AG04450 (cell line): ENCODE measurements at regions not wholly inside any gene's neighbourhood (a gene's known extent, or its start where the extent isn't known, plus 50 kb on each side); places are given as distances from the start of the nearest gene placed in this dataset.

Experiments used
- CTCF ChIA-PET: fragments of 300-600, 350-600 bp; formaldehyde crosslinking; extraction: SDS; loops from one replicate; lab custom pipeline; 2022; ENCODE audit warnings: antibody characterized with exemption, inconsistent platforms; lab: Charles Lee
- POLR2A ChIA-PET: fragments of 350-600 bp; formaldehyde crosslinking; extraction: SDS; loops from one replicate; lab custom pipeline; 2021; ENCODE audit warnings: antibody characterized with exemption, inconsistent platforms; lab: Yijun Ruan, JAX
- DNase-seq: peaks from one replicate; pipeline ENCODE4 v3.0.0-alpha.2; 2011; ENCODE audit warnings: low read depth, low spot score
- H3K27ac ChIP-seq: one replicate; pipeline ENCODE4 v1.5.1; 2012; ENCODE audit warnings: low read depth, low read length, control low read depth
- H3K27me3 ChIP-seq: one replicate; pipeline ENCODE4 v1.6.0; 2012; ENCODE audit warnings: low read length; ENCODE audit not compliant: control insufficient read depth, insufficient read depth
- H3K4me3 ChIP-seq: 2 replicates; pipeline ENCODE4 v1.5.1; 2011; ENCODE audit warnings: mild to moderate bottlenecking, low read depth, low read length, control low read depth
- H3K9me3 ChIP-seq: 2 replicates; pipeline ENCODE4 v1.5.1; 2012; ENCODE audit warnings: low read length; ENCODE audit not compliant: control insufficient read depth, insufficient read depth
- CTCF ChIP-seq: IDR thresholded peaks from 2 replicates; pipeline ENCODE4 v1.5.1; 2011; ENCODE audit warnings: low read depth, low read length, control low read depth, inconsistent platforms

- H3K27me3 ChIP-seq = no peaks in the 10 kb centered on the region
- POLR2A ChIA-PET = no interaction called here
These were observed 1392.8 kb downstream of the BRD1 start for GRCh38 chr22:48434868-48435250.

GRCh38 chr22:48434156-48434867 lies 1393.4 kb downstream of the BRD1 start:
- peaks cover 88% of the 10 kb centered on the region for H3K9me3 ChIP-seq
- ChIA-PET CTCF (no interaction called here), POLR2A (no interaction called here)
- H3K27me3 ChIP-seq = no peaks in the 10 kb centered on the region
- no peak overlapping the region for H3K27ac ChIP-seq
- TF ChIP-seq CTCF = no peak
- DNase-seq = no peak
- no peak overlapping the region for H3K4me3 ChIP-seq

More at GRCh38 chr22:48434868-48435250, 1392.8 kb downstream of the BRD1 start:
- no peak overlapping the region for H3K27ac ChIP-seq
- CTCF ChIA-PET = no interaction called here
- no peak for TF ChIP-seq CTCF
- no peak overlapping the region for H3K4me3 ChIP-seq
- H3K9me3 ChIP-seq = peaks cover 88% of the 10 kb centered on the region
- no peak for DNase-seq

- no peak overlapping the region for H3K4me3 ChIP-seq
- DNase-seq = no peak
- no peaks in the 10 kb centered on the region for H3K27me3 ChIP-seq
- no peak overlapping the region for H3K27ac ChIP-seq
- ChIA-PET POLR2A (no interaction called here), CTCF (no interaction called here)
- peaks cover 89% of the 10 kb centered on the region for H3K9me3 ChIP-seq
- no peak for TF ChIP-seq CTCF
These were observed 1394.0 kb downstream of the BRD1 start for GRCh38 chr22:48433647-48434046.

GRCh38 chr22:48432781-48433518 lies 1394.7 kb downstream of the BRD1 start:
- H3K27ac ChIP-seq = no peak overlapping the region
- no peaks in the 10 kb centered on the region for H3K27me3 ChIP-seq
- POLR2A ChIA-PET = no interaction called here
- no peak overlapping the region for H3K4me3 ChIP-seq
- TF ChIP-seq CTCF = no peak
- CTCF ChIA-PET = no interaction called here
- peaks cover 92% of the 10 kb centered on the region for H3K9me3 ChIP-seq
- no peak for DNase-seq
